GM19397 (cell line): ENCODE measurements at regions not wholly inside any gene's neighbourhood (a gene's known extent, or its start where the extent isn't known, plus 50 kb on each side); places are given as distances from the start of the nearest gene placed in this dataset.

Experiments
- ATAC-seq: cut with Tn5 transposase; IDR thresholded peaks from one replicate; pipeline ENCODE4 v1.9.1; 2021; ENCODE audit warnings: mild to moderate bottlenecking, moderate library complexity; ENCODE audit not compliant: unreplicated experiment

GRCh38 chr16:64184156-64184555 lies 937.7 kb downstream of the CDH11 start:
- no peak for ATAC-seq

- ATAC-seq, result no peak
Observed at GRCh38 chr16:64182985-64183384, 938.9 kb downstream of the CDH11 start.

GRCh38 chr16:64181271-64181925 lies 940.5 kb downstream of the CDH11 start:
- no peak for ATAC-seq

- ATAC-seq, result no peak
Observed at GRCh38 chr16:64180136-64180900, 941.5 kb downstream of the CDH11 start.

GRCh38 chr16:64174327-64174726 lies 947.5 kb downstream of the CDH11 start:
- ATAC-seq, result no peak

- ATAC-seq, result no peak
Observed at GRCh38 chr16:64172652-64173051, 949.2 kb downstream of the CDH11 start.

GRCh38 chr16:64172226-64172625 lies 949.6 kb downstream of the CDH11 start:
- ATAC-seq, result no peak

- no peak for ATAC-seq
Observed at GRCh38 chr16:64171632-64172031, 950.2 kb downstream of the CDH11 start.

- no peak for ATAC-seq
Observed at GRCh38 chr16:64168371-64168770, 953.5 kb downstream of the CDH11 start.

- ATAC-seq, result no peak
Observed at GRCh38 chr16:64167936-64168335, 953.9 kb downstream of the CDH11 start.

GRCh38 chr16:64165368-64165767 lies 956.5 kb downstream of the CDH11 start:
- no peak for ATAC-seq

GRCh38 chr16:64162613-64163375 lies 959.1 kb downstream of the CDH11 start:
- ATAC-seq, result no peak

GRCh38 chr16:64159976-64160375 lies 961.9 kb downstream of the CDH11 start:
- ATAC-seq, result no peak

- ATAC-seq, result no peak
Observed at GRCh38 chr16:64158941-64159588, 962.8 kb downstream of the CDH11 start.

GRCh38 chr16:64153718-64154117 lies 968.1 kb downstream of the CDH11 start:
- ATAC-seq, result no peak

- ATAC-seq, result no peak
Observed at GRCh38 chr16:64151990-64152767, 969.7 kb downstream of the CDH11 start.

- no peak for ATAC-seq
Observed at GRCh38 chr16:64150193-64150592, 971.7 kb downstream of the CDH11 start.

- no peak for ATAC-seq
Observed at GRCh38 chr16:64149756-64150155, 972.1 kb downstream of the CDH11 start.

- no peak for ATAC-seq
Observed at GRCh38 chr16:64148356-64148755, 973.5 kb downstream of the CDH11 start.

GRCh38 chr16:64147941-64148340 lies 973.9 kb downstream of the CDH11 start:
- ATAC-seq, result no peak

- ATAC-seq, result no peak
Observed at GRCh38 chr16:64144617-64145016, 977.2 kb downstream of the CDH11 start.
